Endothelial cell (in vitro differentiated cells): ENCODE measurements at regions not wholly inside any gene's neighbourhood (a gene's known extent, or its start where the extent isn't known, plus 50 kb on each side); places are given as distances from the start of the nearest gene placed in this dataset.

Experiments
- DNase-seq: peaks from one replicate; pipeline ENCODE4 v3.0.0; 2021; ENCODE audit warnings: low spot score
- H3K27ac Mint-ChIP-seq: one replicate; pipeline ENCODE4 v1.8.0; 2021; ENCODE audit warnings: mixed read lengths, inconsistent platforms; ENCODE audit not compliant: unreplicated experiment
- H3K27me3 Mint-ChIP-seq: one replicate; pipeline ENCODE4 v1.8.0; 2021; ENCODE audit warnings: mild to moderate bottlenecking, moderate library complexity, mixed read lengths, inconsistent platforms; ENCODE audit not compliant: unreplicated experiment
- H3K36me3 Mint-ChIP-seq: one replicate; pipeline ENCODE4 v1.8.0; 2021; ENCODE audit warnings: mild to moderate bottlenecking, low read depth, mixed read lengths, inconsistent platforms; ENCODE audit not compliant: unreplicated experiment
- H3K4me1 Mint-ChIP-seq: one replicate; pipeline ENCODE4 v1.8.0; 2021; ENCODE audit warnings: mild to moderate bottlenecking, mixed read lengths, inconsistent platforms; ENCODE audit not compliant: unreplicated experiment
- H3K4me3 Mint-ChIP-seq: one replicate; pipeline ENCODE4 v1.8.0; 2021; ENCODE audit warnings: mild to moderate bottlenecking, mixed read lengths, inconsistent platforms; ENCODE audit not compliant: unreplicated experiment
- H3K9me3 Mint-ChIP-seq: one replicate; pipeline ENCODE4 v1.8.0; 2021; ENCODE audit warnings: mixed read lengths, inconsistent platforms; ENCODE audit not compliant: unreplicated experiment
- TF ChIP-seq, protein P1 (sequence below): fragments of 200-600 bp; sonication (generic); IDR thresholded peaks from one replicate; pipeline ENCODE4 v1.5.0; 2021; ENCODE audit warnings: antibody characterized with exemption; ENCODE audit not compliant: unreplicated experiment

DNA sequence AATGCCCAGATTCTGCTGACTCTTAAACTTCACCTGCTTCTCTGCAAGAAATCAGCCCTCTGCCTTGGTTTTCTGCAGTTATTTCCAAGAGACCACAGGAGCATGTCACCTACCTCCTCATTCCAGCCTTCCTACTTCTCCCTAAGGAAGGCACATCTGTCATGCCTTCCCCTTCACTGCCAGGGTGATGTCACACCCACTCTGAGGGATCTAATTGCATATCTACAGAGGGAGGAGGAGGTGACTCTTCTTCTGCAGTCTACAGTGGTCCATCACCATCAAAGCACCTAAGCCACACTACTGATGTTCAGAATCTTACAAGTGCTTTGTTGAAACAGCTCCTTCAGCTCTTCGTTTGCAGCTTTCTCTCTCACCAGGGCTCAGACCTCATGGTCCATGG is 275.5 kb downstream of the FGFR2 start:
- H3K9me3 Mint-ChIP-seq = no peaks in the 10 kb centered on the region
- no peaks in the 10 kb centered on the region for H3K4me1 Mint-ChIP-seq
- H3K4me3 Mint-ChIP-seq = no peak overlapping the region
- H3K36me3 Mint-ChIP-seq = no peaks in the 10 kb centered on the region
- DNase-seq = no peak
- TF ChIP-seq, protein P1, sequence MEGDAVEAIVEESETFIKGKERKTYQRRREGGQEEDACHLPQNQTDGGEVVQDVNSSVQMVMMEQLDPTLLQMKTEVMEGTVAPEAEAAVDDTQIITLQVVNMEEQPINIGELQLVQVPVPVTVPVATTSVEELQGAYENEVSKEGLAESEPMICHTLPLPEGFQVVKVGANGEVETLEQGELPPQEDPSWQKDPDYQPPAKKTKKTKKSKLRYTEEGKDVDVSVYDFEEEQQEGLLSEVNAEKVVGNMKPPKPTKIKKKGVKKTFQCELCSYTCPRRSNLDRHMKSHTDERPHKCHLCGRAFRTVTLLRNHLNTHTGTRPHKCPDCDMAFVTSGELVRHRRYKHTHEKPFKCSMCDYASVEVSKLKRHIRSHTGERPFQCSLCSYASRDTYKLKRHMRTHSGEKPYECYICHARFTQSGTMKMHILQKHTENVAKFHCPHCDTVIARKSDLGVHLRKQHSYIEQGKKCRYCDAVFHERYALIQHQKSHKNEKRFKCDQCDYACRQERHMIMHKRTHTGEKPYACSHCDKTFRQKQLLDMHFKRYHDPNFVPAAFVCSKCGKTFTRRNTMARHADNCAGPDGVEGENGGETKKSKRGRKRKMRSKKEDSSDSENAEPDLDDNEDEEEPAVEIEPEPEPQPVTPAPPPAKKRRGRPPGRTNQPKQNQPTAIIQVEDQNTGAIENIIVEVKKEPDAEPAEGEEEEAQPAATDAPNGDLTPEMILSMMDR = no peak
- H3K27me3 Mint-ChIP-seq = peaks cover 2% of the 10 kb centered on the region
- H3K27ac Mint-ChIP-seq = no peak overlapping the region

GRCh38 chr10:121323443-121323842 is 274.8 kb downstream of the FGFR2 start:
- no peak for DNase-seq
- no peaks in the 10 kb centered on the region for H3K36me3 Mint-ChIP-seq
- H3K4me1 Mint-ChIP-seq = no peaks in the 10 kb centered on the region
- TF ChIP-seq, protein P1 = no peak
- H3K27ac Mint-ChIP-seq = no peak overlapping the region
- no peak overlapping the region for H3K4me3 Mint-ChIP-seq
- H3K27me3 Mint-ChIP-seq = peaks cover 2% of the 10 kb centered on the region
- no peaks in the 10 kb centered on the region for H3K9me3 Mint-ChIP-seq

- no peak overlapping the region for H3K27ac Mint-ChIP-seq
- no peak for DNase-seq
- TF ChIP-seq, protein P1 = no peak
- no peaks in the 10 kb centered on the region for H3K36me3 Mint-ChIP-seq
- no peak overlapping the region for H3K4me3 Mint-ChIP-seq
- H3K4me1 Mint-ChIP-seq = no peaks in the 10 kb centered on the region
- H3K9me3 Mint-ChIP-seq = no peaks in the 10 kb centered on the region
- H3K27me3 Mint-ChIP-seq = peaks cover 2% of the 10 kb centered on the region
Measured at GRCh38 chr10:121324678-121325213, 273.5 kb downstream of the FGFR2 start.

GRCh38 chr10:121325490-121326231 is 272.6 kb downstream of the FGFR2 start:
- peaks cover 2% of the 10 kb centered on the region for H3K27me3 Mint-ChIP-seq
- DNase-seq = no peak
- no peaks in the 10 kb centered on the region for H3K36me3 Mint-ChIP-seq
- H3K4me3 Mint-ChIP-seq = no peak overlapping the region
- H3K4me1 Mint-ChIP-seq = no peaks in the 10 kb centered on the region
- TF ChIP-seq, protein P1 = no peak
- no peaks in the 10 kb centered on the region for H3K9me3 Mint-ChIP-seq
- no peak overlapping the region for H3K27ac Mint-ChIP-seq

GRCh38 chr10:121326905-121327304 is 271.3 kb downstream of the FGFR2 start:
- Mint-ChIP-seq H3K36me3 (no peaks in the 10 kb centered on the region), H3K4me3 (no peak overlapping the region), H3K4me1 (no peaks in the 10 kb centered on the region), H3K27ac (no peak overlapping the region), H3K27me3 (peaks cover 2% of the 10 kb centered on the region), H3K9me3 (no peaks in the 10 kb centered on the region)
- TF ChIP-seq, protein P1 = no peak
- no peak for DNase-seq
